ENCODE measurements at regions not wholly inside any gene's neighbourhood (a gene's known extent, or its start where the extent isn't known, plus 50 kb on each side); places are given as distances from the start of the nearest gene placed in this dataset.
A peak's percentile ranks its signal among the peaks of the same experiment; 100 is the strongest.

DNA sequence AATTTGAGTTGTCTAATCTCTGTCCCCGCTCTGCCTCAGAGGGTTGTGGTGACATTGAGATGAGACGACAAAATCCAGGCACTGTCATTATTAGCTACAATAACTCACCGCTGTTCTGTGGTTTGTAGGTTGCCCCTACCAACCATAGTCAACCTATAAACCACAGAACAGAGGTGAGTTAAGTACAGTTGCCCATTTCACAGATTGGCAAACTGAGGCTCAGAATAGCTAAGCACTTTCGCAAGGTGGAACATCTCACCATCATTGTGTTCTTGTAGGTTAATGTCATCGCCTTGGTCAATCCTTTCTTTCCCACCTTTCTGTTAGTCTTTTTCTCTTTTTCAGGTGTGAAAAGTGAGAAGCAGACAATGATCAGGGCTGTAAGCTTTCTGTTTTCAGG is 63.4 kb upstream of the LHX5 start:
- Histone ChIP-seq H3K9me3 (replicated peaks in 1 of 2; ENCODE audit: control insufficient read depth in 2 of 2, insufficient read depth in 1 of 2, low read depth in 1 of 2, low read length in 2 of 2) (no peaks in the 10 kb centered on the region), H3K23ac (ENCODE audit: low read depth, low read length, poor library complexity) (no peak overlapping the region), H2BK12ac (ENCODE audit: low read length) (no peak overlapping the region), H2BK5ac (ENCODE audit: low read length) (no peak overlapping the region), H3K14ac (ENCODE audit: low read length) (no peak overlapping the region), H3K79me1 (ENCODE audit: low read depth, low read length) (no peaks in the 10 kb centered on the region), H2BK120ac (ENCODE audit: low read depth, low read length) (no peak overlapping the region), H4K8ac (ENCODE audit: low read depth, low read length) (no peak overlapping the region), H4K91ac (ENCODE audit: low read depth, low read length, poor library complexity) (no peak overlapping the region), H3K36me3 (replicated peaks in 1 of 2; ENCODE audit: control insufficient read depth in 2 of 2, insufficient read depth in 2 of 2, low read length in 2 of 2) (no peaks in the 10 kb centered on the region), H3K4me1 (ENCODE audit: control insufficient read depth in 2 of 2, insufficient read depth in 1 of 2, low read depth in 1 of 2, low read length in 2 of 2) (no peaks in the 10 kb centered on the region), H2BK15ac (ENCODE audit: low read length) (no peak overlapping the region), H3K18ac (ENCODE audit: low read length) (no peak overlapping the region), H2AFZ (ENCODE audit: low read length) (no peak overlapping the region), H3K27me3 (ENCODE audit: control insufficient read depth in 3 of 3, insufficient read depth in 3 of 3, low read depth in 1 of 3, low read length in 3 of 3) (peaks cover 0 to 12% (median 0%) of the 10 kb centered on the region in 3 experiments), H2AK5ac (ENCODE audit: low read depth, low read length) (peak overlapping the region; percentile 64), H3K4me2 (ENCODE audit: insufficient read depth, low read length, poor library complexity, severe bottlenecking) (no peak overlapping the region), H3K4me3 (ENCODE audit: low read length in 2 of 2) (no peak overlapping the region), H3K4ac (ENCODE audit: low read length) (no peak overlapping the region), H3K9ac (ENCODE audit: low read depth, low read length, poor library complexity) (no peak overlapping the region), H3K27ac (replicated peaks; ENCODE audit: low read length) (no peak overlapping the region)
- no peak for DNase-seq (ENCODE audit: low spot score)
- WGBS, 2 donors (ENCODE audit: extremely low coverage in 2 of 2, insufficient read length in 2 of 2, insufficient replicate concordance in 1 of 2): no CpG with 5 or more reads among the region's 5 CpGs

DNA sequence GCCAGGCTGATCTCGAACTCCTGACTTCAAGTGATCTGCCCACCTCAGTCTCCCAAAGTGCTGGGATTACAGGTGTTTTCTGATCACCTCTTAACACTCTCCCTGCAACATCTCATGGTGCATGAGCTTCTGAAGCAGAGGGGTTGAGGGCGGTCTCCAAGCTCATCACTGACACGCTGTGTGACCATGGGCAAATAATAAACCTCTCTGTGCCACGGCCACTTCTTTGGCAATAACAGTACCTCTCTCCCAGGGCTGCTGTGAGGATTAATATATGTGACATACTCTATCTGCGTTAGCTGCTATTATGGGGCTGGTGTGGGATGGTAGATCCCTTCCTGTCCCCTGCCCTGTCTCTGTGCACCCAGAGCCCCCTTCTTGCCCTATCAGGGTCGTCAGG is 62.9 kb upstream of the LHX5 start:
- Histone ChIP-seq H2BK12ac (ENCODE audit: low read length) (no peak overlapping the region), H4K91ac (ENCODE audit: low read depth, low read length, poor library complexity) (no peak overlapping the region), H3K23ac (ENCODE audit: low read depth, low read length, poor library complexity) (peak overlapping the region; percentile 17), H3K4me2 (ENCODE audit: insufficient read depth, low read length, poor library complexity, severe bottlenecking) (no peak overlapping the region), H3K79me1 (ENCODE audit: low read depth, low read length) (no peaks in the 10 kb centered on the region), H3K9ac (ENCODE audit: low read depth, low read length, poor library complexity) (no peak overlapping the region), H2BK15ac (ENCODE audit: low read length) (no peak overlapping the region), H3K27me3 (ENCODE audit: control insufficient read depth in 3 of 3, insufficient read depth in 3 of 3, low read depth in 1 of 3, low read length in 3 of 3) (peaks cover 0 to 12% (median 0%) of the 10 kb centered on the region in 3 experiments), H3K27ac (replicated peaks; ENCODE audit: low read length) (no peak overlapping the region), H2BK5ac (ENCODE audit: low read length) (no peak overlapping the region), H2AK5ac (ENCODE audit: low read depth, low read length) (peak overlapping the region; percentile 64), H2BK120ac (ENCODE audit: low read depth, low read length) (no peak overlapping the region), H3K36me3 (replicated peaks in 1 of 2; ENCODE audit: control insufficient read depth in 2 of 2, insufficient read depth in 2 of 2, low read length in 2 of 2) (no peaks in the 10 kb centered on the region), H3K14ac (ENCODE audit: low read length) (no peak overlapping the region), H4K8ac (ENCODE audit: low read depth, low read length) (no peak overlapping the region), H3K9me3 (replicated peaks in 1 of 2; ENCODE audit: control insufficient read depth in 2 of 2, insufficient read depth in 1 of 2, low read depth in 1 of 2, low read length in 2 of 2) (no peaks in the 10 kb centered on the region), H3K4me3 (ENCODE audit: low read length in 2 of 2) (no peak overlapping the region), H3K4me1 (ENCODE audit: control insufficient read depth in 2 of 2, insufficient read depth in 1 of 2, low read depth in 1 of 2, low read length in 2 of 2) (no peaks in the 10 kb centered on the region), H3K18ac (ENCODE audit: low read length) (no peak overlapping the region), H2AFZ (ENCODE audit: low read length) (no peak overlapping the region), H3K4ac (ENCODE audit: low read length) (no peak overlapping the region)
- no peak for DNase-seq (ENCODE audit: low spot score)
- WGBS, 2 donors (ENCODE audit: extremely low coverage in 2 of 2, insufficient read length in 2 of 2, insufficient replicate concordance in 1 of 2): no CpG with 5 or more reads among the region's 6 CpGs

DNA sequence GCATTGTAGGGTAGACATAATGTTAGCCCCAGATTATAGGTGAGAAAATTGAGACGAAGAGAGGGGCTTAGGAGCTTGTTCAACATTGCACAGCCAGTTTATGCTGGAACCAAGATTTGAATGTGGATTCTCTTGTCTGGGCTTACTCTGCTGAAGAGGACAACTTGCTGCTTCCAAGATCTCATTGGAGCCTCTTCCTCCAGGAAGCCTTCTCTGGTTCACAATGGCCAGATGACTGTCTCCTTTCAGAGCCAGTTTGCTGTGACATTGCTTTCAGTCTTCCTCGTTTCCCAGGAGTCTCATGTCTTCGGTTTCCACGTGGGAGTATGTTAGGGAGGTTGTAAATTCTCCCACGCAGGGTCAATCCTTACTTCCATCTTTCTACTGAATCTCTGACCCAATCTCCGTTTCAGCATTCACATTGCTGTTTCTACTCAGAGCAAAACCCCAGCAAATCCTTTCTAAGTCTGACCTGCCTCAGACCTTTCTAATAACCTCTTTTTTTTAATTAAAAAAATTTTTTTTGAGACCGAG is 62.2 kb upstream of the LHX5 start:
- DNase-seq (ENCODE audit: low spot score): no peak
- H3K4me3 ChIP-seq (ENCODE audit: low read length in 2 of 2): no peak overlapping the region
- H2BK120ac ChIP-seq (ENCODE audit: low read depth, low read length): no peak overlapping the region
- H2BK15ac ChIP-seq (ENCODE audit: low read length): no peak overlapping the region
- no peak overlapping the region for H3K18ac ChIP-seq (ENCODE audit: low read length)
- no peaks in the 10 kb centered on the region for H3K79me1 ChIP-seq (ENCODE audit: low read depth, low read length)
- H3K27me3 ChIP-seq (ENCODE audit: control insufficient read depth in 3 of 3, insufficient read depth in 3 of 3, low read depth in 1 of 3, low read length in 3 of 3): peaks cover 0 to 12% (median 0%) of the 10 kb centered on the region in 3 experiments
- no CpG with 5 or more reads among the region's 7 CpGs for WGBS, 2 donors (ENCODE audit: extremely low coverage in 2 of 2, insufficient read length in 2 of 2, insufficient replicate concordance in 1 of 2)
- no peak overlapping the region for H2AFZ ChIP-seq (ENCODE audit: low read length)
- H4K8ac ChIP-seq (ENCODE audit: low read depth, low read length): no peak overlapping the region
- H3K9me3 ChIP-seq (replicated peaks in 1 of 2; ENCODE audit: control insufficient read depth in 2 of 2, insufficient read depth in 1 of 2, low read depth in 1 of 2, low read length in 2 of 2): no peaks in the 10 kb centered on the region
- no peak overlapping the region for H4K91ac ChIP-seq (ENCODE audit: low read depth, low read length, poor library complexity)
- no peak overlapping the region for H2BK5ac ChIP-seq (ENCODE audit: low read length)
- no peaks in the 10 kb centered on the region for H3K36me3 ChIP-seq (replicated peaks in 1 of 2; ENCODE audit: control insufficient read depth in 2 of 2, insufficient read depth in 2 of 2, low read length in 2 of 2)
- H3K23ac ChIP-seq (ENCODE audit: low read depth, low read length, poor library complexity): no peak overlapping the region
- no peak overlapping the region for H3K14ac ChIP-seq (ENCODE audit: low read length)
- H3K27ac ChIP-seq (replicated peaks; ENCODE audit: low read length): no peak overlapping the region
- no peak overlapping the region for H2BK12ac ChIP-seq (ENCODE audit: low read length)
- H3K4ac ChIP-seq (ENCODE audit: low read length): no peak overlapping the region
- peaks cover 0 to 2% of the 10 kb centered on the region in 2 donors for H3K4me1 ChIP-seq (ENCODE audit: control insufficient read depth in 2 of 2, insufficient read depth in 1 of 2, low read depth in 1 of 2, low read length in 2 of 2)
- no peak overlapping the region for H3K4me2 ChIP-seq (ENCODE audit: insufficient read depth, low read length, poor library complexity, severe bottlenecking)
- H2AK5ac ChIP-seq (ENCODE audit: low read depth, low read length): no peak overlapping the region
- H3K9ac ChIP-seq (ENCODE audit: low read depth, low read length, poor library complexity): no peak overlapping the region

DNA sequence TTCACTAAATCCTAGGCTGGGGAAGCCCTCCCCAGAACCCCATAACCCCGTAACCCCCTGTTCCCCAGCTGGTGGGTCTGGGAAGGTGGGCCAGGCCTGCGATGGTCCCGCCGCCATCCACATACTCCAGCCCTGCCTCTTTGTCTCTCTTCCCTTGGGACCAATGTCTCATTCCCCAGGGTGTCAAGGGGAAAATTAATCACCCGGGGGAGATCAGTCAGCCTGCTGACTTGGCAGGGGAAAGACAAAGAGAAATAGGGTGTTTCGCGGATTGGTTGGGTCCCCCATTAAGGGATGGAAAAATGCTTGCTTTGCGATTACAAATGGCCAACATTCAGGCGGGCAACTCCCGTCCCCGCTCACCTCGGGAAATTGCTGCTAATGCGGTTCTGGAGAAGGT is 60.6 kb upstream of the LHX5 start:
- H3K27me3 ChIP-seq (ENCODE audit: control insufficient read depth in 3 of 3, insufficient read depth in 3 of 3, low read depth in 1 of 3, low read length in 3 of 3): peaks cover 0 to 12% (median 0%) of the 10 kb centered on the region in 3 experiments
- H3K4me2 ChIP-seq (ENCODE audit: insufficient read depth, low read length, poor library complexity, severe bottlenecking): no peak overlapping the region
- no peak for DNase-seq (ENCODE audit: low spot score)
- no peak overlapping the region for H3K4me3 ChIP-seq (ENCODE audit: low read length in 2 of 2)
- no peak overlapping the region for H2BK12ac ChIP-seq (ENCODE audit: low read length)
- no peak overlapping the region for H3K23ac ChIP-seq (ENCODE audit: low read depth, low read length, poor library complexity)
- H4K91ac ChIP-seq (ENCODE audit: low read depth, low read length, poor library complexity): no peak overlapping the region
- H3K4me1 ChIP-seq (ENCODE audit: control insufficient read depth in 2 of 2, insufficient read depth in 1 of 2, low read depth in 1 of 2, low read length in 2 of 2): peaks cover 0 to 8% of the 10 kb centered on the region in 2 donors
- no peak overlapping the region for H2BK120ac ChIP-seq (ENCODE audit: low read depth, low read length)
- H3K4ac ChIP-seq (ENCODE audit: low read length): no peak overlapping the region
- H2BK5ac ChIP-seq (ENCODE audit: low read length): no peak overlapping the region
- no peak overlapping the region for H3K9ac ChIP-seq (ENCODE audit: low read depth, low read length, poor library complexity)
- no peak overlapping the region for H2AFZ ChIP-seq (ENCODE audit: low read length)
- H3K14ac ChIP-seq (ENCODE audit: low read length): no peak overlapping the region
- H3K79me1 ChIP-seq (ENCODE audit: low read depth, low read length): no peaks in the 10 kb centered on the region
- no peak overlapping the region for H2AK5ac ChIP-seq (ENCODE audit: low read depth, low read length)
- H3K18ac ChIP-seq (ENCODE audit: low read length): peak overlapping the region; percentile 6
- H2BK15ac ChIP-seq (ENCODE audit: low read length): no peak overlapping the region
- no peaks in the 10 kb centered on the region for H3K9me3 ChIP-seq (replicated peaks in 1 of 2; ENCODE audit: control insufficient read depth in 2 of 2, insufficient read depth in 1 of 2, low read depth in 1 of 2, low read length in 2 of 2)
- no peak overlapping the region for H3K27ac ChIP-seq (replicated peaks; ENCODE audit: low read length)
- H3K36me3 ChIP-seq (replicated peaks in 1 of 2; ENCODE audit: control insufficient read depth in 2 of 2, insufficient read depth in 2 of 2, low read length in 2 of 2): no peaks in the 10 kb centered on the region
- H4K8ac ChIP-seq (ENCODE audit: low read depth, low read length): no peak overlapping the region
- no CpG with 5 or more reads among the region's 13 CpGs for WGBS, 2 donors (ENCODE audit: extremely low coverage in 2 of 2, insufficient read length in 2 of 2, insufficient replicate concordance in 1 of 2)
